Suprapubic skin (tissue), 4 donors: ENCODE measurements at regions not wholly inside any gene's neighbourhood (a gene's known extent, or its start where the extent isn't known, plus 50 kb on each side); places are given as distances from the start of the nearest gene placed in this dataset.

Source experiments
- DNase-seq, 2 donors: peaks; one replicate each; pipeline ENCODE4 v3.0.0-alpha.2; 2019; ENCODE audit warnings: low spot score in 2 of 2
- H3K27ac ChIP-seq: fragments of 200-600 bp; sonication (generic); one replicate; pipeline ENCODE4 v1.5.1; 2019
- H3K27me3 ChIP-seq: fragments of 200-600 bp; sonication (generic); one replicate; pipeline ENCODE4 v1.5.1; 2019
- H3K36me3 ChIP-seq: fragments of 200-600 bp; sonication (generic); one replicate; pipeline ENCODE4 v1.5.1; 2019
- H3K4me1 ChIP-seq: fragments of 200-600 bp; sonication (generic); one replicate; pipeline ENCODE4 v1.5.1; 2019
- H3K4me3 ChIP-seq: fragments of 200-600 bp; sonication (generic); one replicate; pipeline ENCODE4 v1.5.1; 2019; ENCODE audit warnings: mild to moderate bottlenecking
- H3K9me3 ChIP-seq: fragments of 200-600 bp; sonication (generic); one replicate; pipeline ENCODE4 v1.5.1; 2019
- CTCF ChIP-seq, 2 donors: fragments of 200-600 bp in 1 of 2; fragments of 450-650 bp in 1 of 2; sonication (generic) in 1 of 2; IDR thresholded peaks; one replicate each; pipeline ENCODE4 v1.5.1; 2016 to 2019; ENCODE audit warnings: antibody characterized with exemption in 2 of 2, mild to moderate bottlenecking in 1 of 2, moderate library complexity in 1 of 2
- EP300 ChIP-seq: sonication (generic); formaldehyde crosslinking; IDR thresholded peaks from one replicate; pipeline ENCODE4 v1.6.1; 2017; ENCODE audit warnings: antibody characterized with exemption
- POLR2A ChIP-seq, 2 donors: fragments of 450-650 bp; IDR thresholded peaks; one replicate each; pipeline ENCODE4 v1.6.1; 2017; ENCODE audit warnings: antibody characterized with exemption in 2 of 2, mild to moderate bottlenecking in 2 of 2, moderate library complexity in 2 of 2
- POLR2AphosphoS5 ChIP-seq, 3 donors: sonication (generic); formaldehyde crosslinking; IDR thresholded peaks; one replicate each; pipeline ENCODE4 v1.6.1; 2017; ENCODE audit warnings: antibody characterized with exemption in 3 of 3
- WGBS: methylation state at CpG from one replicate; pipeline ENCODE4 v1.1.5; 2018; 5-methylcytosine and 5-hydroxymethylcytosine counted together

- 33% methylated on average over 2 of the region's 2 CpGs for WGBS
- no peaks in the 10 kb centered on the region for H3K27me3 ChIP-seq
- no peak overlapping the region for H3K4me3 ChIP-seq
- no peaks in the 10 kb centered on the region for H3K4me1 ChIP-seq
- TF ChIP-seq EP300 (no peak), POLR2AphosphoS5 (IDR thresholded peaks at IDR 0.05) (no peak), CTCF (IDR thresholded peaks at IDR 0.05) (no peak), POLR2A (IDR thresholded peaks at IDR 0.05) (no peak)
- DNase-seq: no peak
- H3K9me3 ChIP-seq: no peaks in the 10 kb centered on the region
- no peak overlapping the region for H3K27ac ChIP-seq
- no peaks in the 10 kb centered on the region for H3K36me3 ChIP-seq
Measured at GRCh38 chr14:40416565-40416964, 984.3 kb upstream of the FBXO33 start.

- no peak overlapping the region for H3K27ac ChIP-seq
- DNase-seq: no peak
- H3K27me3 ChIP-seq: no peaks in the 10 kb centered on the region
- H3K36me3 ChIP-seq: no peaks in the 10 kb centered on the region
- no peak overlapping the region for H3K4me3 ChIP-seq
- H3K4me1 ChIP-seq: no peaks in the 10 kb centered on the region
- 46% methylated on average over 2 of the region's 2 CpGs for WGBS
- TF ChIP-seq POLR2AphosphoS5 (IDR thresholded peaks at IDR 0.05) (no peak), POLR2A (IDR thresholded peaks at IDR 0.05) (no peak), CTCF (IDR thresholded peaks at IDR 0.05) (no peak), EP300 (no peak)
- no peaks in the 10 kb centered on the region for H3K9me3 ChIP-seq
Measured at GRCh38 chr14:40414386-40414785, 982.2 kb upstream of the FBXO33 start.

GRCh38 chr14:40413136-40413535 lies 980.9 kb upstream of the FBXO33 start:
- Histone ChIP-seq H3K4me1 (no peaks in the 10 kb centered on the region), H3K36me3 (no peaks in the 10 kb centered on the region), H3K4me3 (no peak overlapping the region), H3K9me3 (no peaks in the 10 kb centered on the region), H3K27ac (no peak overlapping the region), H3K27me3 (no peaks in the 10 kb centered on the region)
- TF ChIP-seq CTCF (IDR thresholded peaks at IDR 0.05): no peak
- no peak for TF ChIP-seq POLR2A (IDR thresholded peaks at IDR 0.05)
- no peak for TF ChIP-seq POLR2AphosphoS5 (IDR thresholded peaks at IDR 0.05)
- TF ChIP-seq EP300: no peak
- no peak for DNase-seq
- WGBS: 54% methylated on average over 4 of the region's 4 CpGs

- TF ChIP-seq POLR2A (IDR thresholded peaks at IDR 0.05): no peak
- no peak for TF ChIP-seq POLR2AphosphoS5 (IDR thresholded peaks at IDR 0.05)
- TF ChIP-seq EP300: no peak
- TF ChIP-seq CTCF (IDR thresholded peaks at IDR 0.05): no peak
- no peaks in the 10 kb centered on the region for H3K4me1 ChIP-seq
- H3K27ac ChIP-seq: no peak overlapping the region
- no peaks in the 10 kb centered on the region for H3K27me3 ChIP-seq
- H3K36me3 ChIP-seq: no peaks in the 10 kb centered on the region
- no peak overlapping the region for H3K4me3 ChIP-seq
- no peak for DNase-seq
- peaks cover 5% of the 10 kb centered on the region for H3K9me3 ChIP-seq
Measured at GRCh38 chr14:40410708-40411107, 978.5 kb upstream of the FBXO33 start.

GRCh38 chr14:40402957-40403356 lies 970.7 kb upstream of the FBXO33 start:
- H3K4me3 ChIP-seq: no peak overlapping the region
- no peak for TF ChIP-seq POLR2A (IDR thresholded peaks at IDR 0.05)
- no peak for TF ChIP-seq POLR2AphosphoS5 (IDR thresholded peaks at IDR 0.05)
- no peak for TF ChIP-seq CTCF (IDR thresholded peaks at IDR 0.05)
- TF ChIP-seq EP300: no peak
- DNase-seq: no peak
- no peaks in the 10 kb centered on the region for H3K27me3 ChIP-seq
- peaks cover 5% of the 10 kb centered on the region for H3K9me3 ChIP-seq
- H3K36me3 ChIP-seq: no peaks in the 10 kb centered on the region
- no peak overlapping the region for H3K27ac ChIP-seq
- H3K4me1 ChIP-seq: no peaks in the 10 kb centered on the region
